Panc1 (cell line): ENCODE measurements at regions not wholly inside any gene's neighbourhood (a gene's known extent, or its start where the extent isn't known, plus 50 kb on each side); places are given as distances from the start of the nearest gene placed in this dataset.

Experiments
- ATAC-seq: fragments of 200-7000 bp; cut with Tn5 transposase; 2 replicates; pipeline ENCODE4 v1.9.1; 2020; ENCODE audit warnings: mild to moderate bottlenecking, moderate library complexity
- BruUV-seq: library from RNA; stranded (reverse); fragments of 400-500 nt; replicated peaks from 2 replicates; lab custom pipeline; 2021; lab: Mats Ljungman, UMichigan
- CTCF ChIA-PET: fragments of 300-600 bp; sonication (Branson Sonifier 250); formaldehyde crosslinking; loops from one replicate; lab custom pipeline; 2022; ENCODE audit warnings: antibody characterized with exemption; lab: Charles Lee
- POLR2A ChIA-PET: fragments of 300-600 bp; sonication (Branson Sonifier 250); formaldehyde crosslinking; loops from one replicate; lab custom pipeline; 2022; ENCODE audit warnings: antibody characterized with exemption; lab: Charles Lee
- DNase-seq: peaks from one replicate; pipeline ENCODE4 v3.0.0-alpha.2; 2010; ENCODE audit warnings: low read depth, low spot score
- H3K27ac ChIP-seq: 2 replicates; pipeline ENCODE4 v1.5.1; 2011; ENCODE audit warnings: mild to moderate bottlenecking, low read length, inconsistent platforms
- H3K27me3 ChIP-seq: fragments of 200-500 bp; sonication (Bioruptor generic); 2 replicates; pipeline ENCODE4 v1.6.0; 2014; ENCODE audit warnings: low read length, inconsistent platforms; ENCODE audit not compliant: control insufficient read depth, insufficient read depth
- H3K36me3 ChIP-seq: fragments of 200-500 bp; sonication (Bioruptor generic); 2 replicates; pipeline ENCODE4 v1.5.1; 2014; ENCODE audit warnings: inconsistent platforms, mild to moderate bottlenecking, low read length, moderate library complexity; ENCODE audit not compliant: control insufficient read depth, insufficient read depth
- H3K4me1 ChIP-seq: 2 replicates; pipeline ENCODE4 v1.5.1; 2011; ENCODE audit warnings: inconsistent platforms, mild to moderate bottlenecking, low read length, moderate library complexity; ENCODE audit not compliant: control insufficient read depth, insufficient read depth
- H3K4me3 ChIP-seq, 2 experiments: 2 replicates each; pipeline ENCODE4 v1.5.1; 2011 to 2012; ENCODE audit warnings: low read depth in 2 of 2, low read length in 2 of 2, mild to moderate bottlenecking in 2 of 2, inconsistent platforms in 1 of 2, moderate library complexity in 1 of 2
- H3K9me3 ChIP-seq: fragments of 200-500 bp; sonication (Bioruptor generic); 2 replicates; pipeline ENCODE4 v1.5.1; 2014; ENCODE audit warnings: low read depth, mild to moderate bottlenecking, inconsistent platforms, low read length, moderate library complexity; ENCODE audit not compliant: control insufficient read depth, insufficient read depth
- CTCF ChIP-seq: fragments of 450-650 bp; IDR thresholded peaks from 2 replicates; pipeline ENCODE4 v1.5.1; 2017; ENCODE audit warnings: mild to moderate bottlenecking
- POLR2AphosphoS5 ChIP-seq: IDR thresholded peaks from 2 replicates; pipeline ENCODE4 v1.6.1; 2012; ENCODE audit warnings: mild to moderate bottlenecking, low read depth, low read length, moderate library complexity
- SIN3A ChIP-seq: IDR thresholded peaks from 2 replicates; pipeline ENCODE4 v1.6.1; 2012; ENCODE audit warnings: low read depth, mild to moderate bottlenecking, low read length, moderate library complexity, borderline replicate concordance; ENCODE audit not compliant: insufficient read depth
- TCF7L2 ChIP-seq: IDR thresholded peaks from 2 replicates; pipeline ENCODE4 v1.6.1; 2011; ENCODE audit warnings: mild to moderate bottlenecking, low read depth, low read length, inconsistent platforms
- in situ Hi-C: cut with HindIII; loops from 2 replicates; pipeline ENCODE4 v1.10.0; 2016; ENCODE audit warnings: low sequenced_read_pairs, low pct_unique_long_range_greater_than_20kb
- intact Hi-C: fragments of 100-400 bp; cut with micrococcal nuclease; formaldehyde crosslinking; loops from one replicate; pipeline ENCODE4 v1.10.0; 2022; ENCODE audit not compliant: unreplicated experiment
- TF ChIP-seq, protein P1 (sequence below), 2 experiments: IDR thresholded peaks; 2 replicates each; pipeline ENCODE4 v1.6.1; 2011 to 2012; ENCODE audit warnings: low read depth in 2 of 2, control low read depth in 1 of 2, low read length in 1 of 2, mild to moderate bottlenecking in 1 of 2, moderate library complexity in 1 of 2; ENCODE audit not compliant: insufficient read depth in 1 of 2

DNA sequence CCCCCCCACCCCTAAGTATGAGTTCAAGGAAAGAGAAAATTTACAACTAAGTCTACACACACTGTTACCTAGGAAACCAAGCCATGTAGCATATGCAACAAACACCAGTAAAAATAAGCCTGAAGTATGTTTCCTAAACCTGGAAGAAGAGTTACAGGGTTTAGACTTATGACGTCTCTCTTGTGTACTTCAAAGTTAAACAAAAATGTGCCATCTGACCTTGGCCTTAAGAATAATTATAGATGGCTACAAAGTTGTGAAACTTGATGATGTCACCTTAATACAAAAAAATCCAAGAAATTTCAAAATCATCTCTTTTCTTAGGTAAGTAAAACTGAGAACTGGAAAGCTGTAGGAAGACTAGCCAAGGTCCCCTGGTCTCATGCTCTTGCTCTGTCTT, 297.6 kb upstream of the NRXN1 start:
- Histone ChIP-seq H3K27ac (no peak overlapping the region), H3K9me3 (no peaks in the 10 kb centered on the region), H3K36me3 (no peaks in the 10 kb centered on the region), H3K4me3 (no peak overlapping the region), H3K27me3 (no peaks in the 10 kb centered on the region), H3K4me1 (no peaks in the 10 kb centered on the region)
- ChIA-PET CTCF (no interaction called here), POLR2A (no interaction called here)
- ATAC-seq (no peak), DNase-seq (no peak)
- TF ChIP-seq POLR2AphosphoS5 (no peak), SIN3A (no peak)
- TF ChIP-seq, protein P1, sequence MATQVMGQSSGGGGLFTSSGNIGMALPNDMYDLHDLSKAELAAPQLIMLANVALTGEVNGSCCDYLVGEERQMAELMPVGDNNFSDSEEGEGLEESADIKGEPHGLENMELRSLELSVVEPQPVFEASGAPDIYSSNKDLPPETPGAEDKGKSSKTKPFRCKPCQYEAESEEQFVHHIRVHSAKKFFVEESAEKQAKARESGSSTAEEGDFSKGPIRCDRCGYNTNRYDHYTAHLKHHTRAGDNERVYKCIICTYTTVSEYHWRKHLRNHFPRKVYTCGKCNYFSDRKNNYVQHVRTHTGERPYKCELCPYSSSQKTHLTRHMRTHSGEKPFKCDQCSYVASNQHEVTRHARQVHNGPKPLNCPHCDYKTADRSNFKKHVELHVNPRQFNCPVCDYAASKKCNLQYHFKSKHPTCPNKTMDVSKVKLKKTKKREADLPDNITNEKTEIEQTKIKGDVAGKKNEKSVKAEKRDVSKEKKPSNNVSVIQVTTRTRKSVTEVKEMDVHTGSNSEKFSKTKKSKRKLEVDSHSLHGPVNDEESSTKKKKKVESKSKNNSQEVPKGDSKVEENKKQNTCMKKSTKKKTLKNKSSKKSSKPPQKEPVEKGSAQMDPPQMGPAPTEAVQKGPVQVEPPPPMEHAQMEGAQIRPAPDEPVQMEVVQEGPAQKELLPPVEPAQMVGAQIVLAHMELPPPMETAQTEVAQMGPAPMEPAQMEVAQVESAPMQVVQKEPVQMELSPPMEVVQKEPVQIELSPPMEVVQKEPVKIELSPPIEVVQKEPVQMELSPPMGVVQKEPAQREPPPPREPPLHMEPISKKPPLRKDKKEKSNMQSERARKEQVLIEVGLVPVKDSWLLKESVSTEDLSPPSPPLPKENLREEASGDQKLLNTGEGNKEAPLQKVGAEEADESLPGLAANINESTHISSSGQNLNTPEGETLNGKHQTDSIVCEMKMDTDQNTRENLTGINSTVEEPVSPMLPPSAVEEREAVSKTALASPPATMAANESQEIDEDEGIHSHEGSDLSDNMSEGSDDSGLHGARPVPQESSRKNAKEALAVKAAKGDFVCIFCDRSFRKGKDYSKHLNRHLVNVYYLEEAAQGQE (IDR thresholded peaks at IDR 0.05; ENCODE audit: insufficient read depth in 1 of 2, low read depth in 2 of 2, low read length in 1 of 2), result no peak
- in situ Hi-C loops (no loop called here), intact Hi-C loops (no loop called here)
- no TSS peak for BruUV-seq

- ATAC-seq, result no peak
- Histone ChIP-seq H3K27ac (no peak overlapping the region), H3K4me1 (no peaks in the 10 kb centered on the region), H3K9me3 (no peaks in the 10 kb centered on the region), H3K4me3 (no peak overlapping the region), H3K36me3 (no peaks in the 10 kb centered on the region), H3K27me3 (no peaks in the 10 kb centered on the region)
- ChIA-PET CTCF (no interaction called here), POLR2A (no interaction called here)
- no peak for DNase-seq
- no peak for TF ChIP-seq SIN3A
- no peak for TF ChIP-seq CTCF
- TF ChIP-seq POLR2AphosphoS5, result no peak
- TF ChIP-seq, protein P1 (IDR thresholded peaks at IDR 0.05; ENCODE audit: insufficient read depth in 1 of 2, low read depth in 2 of 2, low read length in 1 of 2), result no peak
- TF ChIP-seq TCF7L2, result no peak
- BruUV-seq, result no TSS peak
- intact Hi-C loops (no loop called here), in situ Hi-C loops (no loop called here)
Measured at GRCh38 chr2:51324051-51324450, 292.1 kb upstream of the NRXN1 start.
